HFF-Myc (cell line): ENCODE measurements at regions not wholly inside any gene's neighbourhood (a gene's known extent, or its start where the extent isn't known, plus 50 kb on each side); places are given as distances from the start of the nearest gene placed in this dataset.

ENCODE experiments used
- DNase-seq: peaks from one replicate; pipeline ENCODE4 v3.0.0-alpha.2; 2011; ENCODE audit warnings: low read depth; ENCODE audit errors: extremely low read depth
- H3K4me3 ChIP-seq: replicated peaks from 2 replicates; pipeline ENCODE4 v1.5.1; 2011; ENCODE audit warnings: low read depth, mild to moderate bottlenecking, control low read depth, low read length
- TF ChIP-seq, protein P1 (sequence below): IDR thresholded peaks from 2 replicates; pipeline ENCODE4 v1.5.1; 2012; ENCODE audit warnings: mild to moderate bottlenecking, low read depth, low read length, control low read depth; ENCODE audit errors: missing control alignments

DNA sequence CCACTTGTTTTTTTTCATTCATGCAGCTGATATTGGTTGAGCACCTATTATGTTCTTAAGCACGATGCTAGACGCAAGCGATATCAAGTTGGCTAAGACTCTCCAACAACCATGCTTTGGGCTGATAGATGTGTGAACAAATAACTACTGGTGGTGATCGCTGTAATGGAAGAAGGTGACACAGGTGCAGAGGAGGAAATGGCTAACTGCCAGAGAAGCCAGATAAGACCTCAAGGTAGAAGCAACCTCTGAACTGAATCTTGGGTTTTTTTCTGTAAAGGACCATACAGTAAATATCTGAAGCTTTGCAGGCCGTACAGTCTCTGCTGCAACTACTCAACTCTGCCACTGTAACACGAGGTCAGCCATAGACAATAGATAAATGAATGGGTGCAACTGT, 97.9 kb downstream of the C17orf67 start:
- H3K4me3 ChIP-seq = no peak overlapping the region
- TF ChIP-seq, protein P1, sequence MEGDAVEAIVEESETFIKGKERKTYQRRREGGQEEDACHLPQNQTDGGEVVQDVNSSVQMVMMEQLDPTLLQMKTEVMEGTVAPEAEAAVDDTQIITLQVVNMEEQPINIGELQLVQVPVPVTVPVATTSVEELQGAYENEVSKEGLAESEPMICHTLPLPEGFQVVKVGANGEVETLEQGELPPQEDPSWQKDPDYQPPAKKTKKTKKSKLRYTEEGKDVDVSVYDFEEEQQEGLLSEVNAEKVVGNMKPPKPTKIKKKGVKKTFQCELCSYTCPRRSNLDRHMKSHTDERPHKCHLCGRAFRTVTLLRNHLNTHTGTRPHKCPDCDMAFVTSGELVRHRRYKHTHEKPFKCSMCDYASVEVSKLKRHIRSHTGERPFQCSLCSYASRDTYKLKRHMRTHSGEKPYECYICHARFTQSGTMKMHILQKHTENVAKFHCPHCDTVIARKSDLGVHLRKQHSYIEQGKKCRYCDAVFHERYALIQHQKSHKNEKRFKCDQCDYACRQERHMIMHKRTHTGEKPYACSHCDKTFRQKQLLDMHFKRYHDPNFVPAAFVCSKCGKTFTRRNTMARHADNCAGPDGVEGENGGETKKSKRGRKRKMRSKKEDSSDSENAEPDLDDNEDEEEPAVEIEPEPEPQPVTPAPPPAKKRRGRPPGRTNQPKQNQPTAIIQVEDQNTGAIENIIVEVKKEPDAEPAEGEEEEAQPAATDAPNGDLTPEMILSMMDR = no peak
- no peak for DNase-seq

DNA sequence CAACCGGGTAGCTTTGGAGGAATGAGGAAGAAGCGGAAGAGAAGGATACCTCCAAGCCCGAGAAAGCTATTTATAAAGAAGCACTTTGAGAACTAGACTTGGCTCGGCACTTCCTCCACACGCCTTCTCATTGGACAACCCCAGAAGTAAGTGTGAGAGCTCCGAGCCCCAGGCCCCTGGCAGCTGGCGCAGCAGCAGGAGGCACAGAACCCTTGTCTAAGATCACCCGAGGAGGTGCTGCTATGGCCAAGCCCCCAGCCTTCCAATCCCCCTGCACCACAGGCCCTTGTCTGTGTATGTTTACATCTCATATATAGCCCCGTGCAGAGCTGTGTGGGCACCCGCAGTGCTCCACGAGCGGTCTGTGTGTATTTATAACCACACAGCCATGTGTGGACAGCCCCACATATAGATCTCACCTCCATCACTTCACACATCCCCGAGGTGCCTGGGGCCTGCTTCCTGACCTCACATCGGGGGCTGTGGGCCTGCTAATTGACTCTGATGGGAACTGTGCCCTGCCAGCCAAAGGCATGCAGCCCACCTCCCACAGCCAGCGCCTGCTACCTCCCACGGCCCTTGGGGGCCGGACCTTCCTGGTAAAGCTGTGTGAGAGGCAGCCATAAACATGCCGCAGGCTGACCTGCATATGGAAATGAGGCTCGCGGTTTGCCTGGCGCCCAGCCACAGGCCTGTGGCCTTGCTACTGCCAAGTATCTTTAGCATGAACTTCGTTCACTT, 96.1 kb downstream of the C17orf67 start:
- TF ChIP-seq, protein P1 = no peak
- H3K4me3 ChIP-seq = no peak overlapping the region
- DNase-seq = no peak

DNA sequence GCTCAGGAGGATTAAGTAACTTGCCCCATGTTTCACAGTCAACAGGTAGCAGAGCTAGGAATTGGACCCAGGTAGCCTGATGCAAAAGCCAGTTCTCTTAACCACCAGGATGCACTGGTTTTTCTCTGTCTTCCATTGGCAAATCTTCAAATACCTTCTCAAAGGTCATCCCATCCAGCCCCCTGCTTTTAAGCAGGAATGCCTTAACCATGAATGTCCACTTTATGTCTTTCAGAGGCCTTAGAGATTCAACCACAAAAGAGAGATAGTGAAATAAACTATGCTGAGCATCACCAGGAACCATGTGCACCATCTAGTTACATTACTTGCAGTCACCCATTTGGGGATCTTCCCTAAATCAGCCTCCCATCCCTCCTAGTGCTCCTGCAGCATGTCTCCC, 94.3 kb downstream of the C17orf67 start:
- DNase-seq = no peak
- no peak overlapping the region for H3K4me3 ChIP-seq
- TF ChIP-seq, protein P1 = no peak

DNA sequence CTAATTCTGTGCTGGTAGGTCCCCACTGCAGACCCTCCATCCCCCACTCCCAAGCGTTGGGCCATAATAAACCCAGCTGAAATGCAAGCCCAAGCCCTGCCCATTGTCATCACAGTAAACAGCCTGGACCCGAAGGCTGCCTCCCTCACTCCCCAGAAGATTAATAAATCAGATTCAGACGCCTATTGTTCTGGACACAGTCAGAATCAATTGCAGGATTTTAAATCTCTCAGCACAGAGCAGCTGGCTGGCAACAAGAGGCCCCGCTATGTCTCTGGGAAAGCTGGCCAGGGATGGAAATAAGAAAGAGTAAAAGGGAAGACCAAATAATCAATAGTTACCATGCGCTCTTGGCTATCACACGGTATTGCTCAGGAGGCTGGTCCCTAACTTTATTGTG, 93.9 kb downstream of the C17orf67 start:
- TF ChIP-seq, protein P1 = no peak
- DNase-seq = no peak
- H3K4me3 ChIP-seq = no peak overlapping the region

DNA sequence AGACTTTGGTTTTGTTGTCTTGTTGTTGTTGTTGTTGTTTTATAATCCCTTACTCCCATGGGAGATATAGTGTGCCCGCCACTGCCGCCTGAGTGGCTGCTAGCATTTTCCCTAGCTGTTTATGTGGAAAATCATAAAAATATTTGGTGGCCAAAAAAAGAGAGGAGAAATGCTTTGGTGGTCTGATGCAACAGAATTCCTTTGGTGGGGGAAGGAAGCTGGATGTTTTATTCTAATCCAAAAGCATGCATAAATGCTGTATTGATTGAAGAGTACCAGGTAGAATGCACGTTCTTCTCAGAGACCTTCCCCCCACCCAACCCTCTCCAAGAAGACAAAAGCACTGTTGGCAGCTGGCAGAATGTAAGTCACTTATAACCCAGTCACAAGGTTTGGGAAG, 93.2 kb downstream of the C17orf67 start:
- TF ChIP-seq, protein P1 = no peak
- no peak for DNase-seq
- no peak overlapping the region for H3K4me3 ChIP-seq
